ENCODE measurements at regions not wholly inside any gene's neighbourhood (a gene's known extent, or its start where the extent isn't known, plus 50 kb on each side); places are given as distances from the start of the nearest gene placed in this dataset.

DNA sequence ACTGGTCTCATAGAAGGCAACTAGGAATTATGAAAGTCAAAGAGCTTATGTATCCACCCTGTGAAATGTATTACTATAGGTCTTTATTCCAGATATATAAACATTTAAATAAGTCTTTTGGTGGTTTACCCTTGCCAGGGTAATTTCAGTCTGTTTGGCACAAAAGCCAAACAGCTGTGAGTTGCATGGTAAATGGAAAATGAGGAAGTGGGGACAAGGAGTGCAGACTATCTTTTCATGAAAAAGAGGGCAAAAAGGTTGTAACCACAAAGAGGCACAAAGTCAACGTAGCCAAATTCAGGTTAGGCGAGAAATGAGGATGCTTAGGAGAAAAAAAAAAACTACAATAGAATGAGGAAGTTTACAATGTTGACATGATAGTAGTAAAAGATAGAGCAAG, 492.3 kb upstream of the PRMT6 start:
- H3K27me3 Mint-ChIP-seq (ENCODE audit: low read depth) = no peaks in the 10 kb centered on the region
- peaks cover 27% of the 10 kb centered on the region for H3K9me3 Mint-ChIP-seq
- H3K4me3 Mint-ChIP-seq = no peak overlapping the region
- H3K36me3 Mint-ChIP-seq (ENCODE audit: low read depth) = no peaks in the 10 kb centered on the region
- DNase-seq (ENCODE audit: low spot score) = no peak
- no peaks in the 10 kb centered on the region for H3K4me1 Mint-ChIP-seq (ENCODE audit: low read depth)
- H3K27ac Mint-ChIP-seq = no peak overlapping the region

DNA sequence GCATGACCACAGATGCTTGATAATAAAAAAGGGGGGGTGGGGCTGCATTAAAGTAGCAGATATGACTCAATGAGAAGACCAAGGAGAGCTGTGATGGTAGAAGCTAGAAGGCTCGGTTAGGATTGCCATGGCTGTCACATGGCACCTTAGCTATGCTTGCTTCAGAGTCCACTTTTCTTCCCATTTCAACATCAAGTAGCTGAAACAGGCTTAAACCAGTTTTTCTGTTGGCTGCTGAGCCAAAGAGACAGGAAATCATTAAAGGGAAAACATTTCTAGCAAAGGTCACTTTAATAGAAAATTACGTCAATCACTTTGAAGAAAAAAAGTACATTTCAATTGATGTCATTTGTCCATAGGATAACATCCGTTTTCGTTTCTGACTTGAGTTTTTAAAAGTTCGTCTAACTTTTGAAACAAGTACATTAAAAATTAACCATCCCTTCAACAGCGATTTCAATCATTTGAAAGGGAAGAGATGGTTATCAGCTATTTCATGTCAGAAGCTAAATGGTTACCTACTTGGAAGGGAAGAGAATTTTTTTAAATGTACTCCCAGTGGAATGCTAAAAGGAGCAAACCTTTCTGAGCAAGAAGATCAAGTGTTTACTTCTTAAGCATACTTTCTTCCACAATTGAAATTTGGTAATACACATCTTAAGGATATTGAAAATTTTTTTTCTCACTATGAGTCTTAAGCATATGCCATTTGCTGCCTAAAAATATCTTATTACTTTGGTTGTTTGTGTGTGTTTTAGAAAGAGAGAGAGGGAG, 488.1 kb upstream of the PRMT6 start:
- Mint-ChIP-seq H3K9me3 (peaks cover 16% of the 10 kb centered on the region), H3K36me3 (ENCODE audit: low read depth) (no peaks in the 10 kb centered on the region), H3K27me3 (ENCODE audit: low read depth) (no peaks in the 10 kb centered on the region), H3K4me3 (no peak overlapping the region), H3K27ac (no peak overlapping the region), H3K4me1 (ENCODE audit: low read depth) (no peaks in the 10 kb centered on the region)
- no peak for DNase-seq (ENCODE audit: low spot score)

DNA sequence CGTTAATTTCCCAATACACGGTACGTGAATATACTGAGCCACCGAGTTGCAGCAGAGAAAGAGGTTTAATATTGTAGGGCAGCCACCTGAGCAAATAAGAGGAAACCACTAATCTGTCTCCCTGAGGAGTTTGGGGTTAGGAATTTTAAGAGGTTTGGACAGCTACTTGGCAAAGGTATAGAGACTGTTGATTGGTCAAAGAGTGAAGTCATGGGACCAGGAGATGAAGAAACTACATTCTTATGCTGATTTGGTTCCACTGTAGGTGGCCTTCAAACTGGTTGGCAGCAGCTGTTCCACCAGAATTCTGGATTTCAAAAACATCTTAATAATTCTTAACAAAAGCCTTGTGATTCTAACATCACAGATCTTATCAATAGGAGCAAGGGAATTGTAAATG, 485.4 kb upstream of the PRMT6 start:
- Mint-ChIP-seq H3K9me3 (peaks cover 9% of the 10 kb centered on the region), H3K4me1 (ENCODE audit: low read depth) (no peaks in the 10 kb centered on the region), H3K27ac (no peak overlapping the region), H3K36me3 (ENCODE audit: low read depth) (no peaks in the 10 kb centered on the region), H3K27me3 (ENCODE audit: low read depth) (no peaks in the 10 kb centered on the region), H3K4me3 (no peak overlapping the region)
- DNase-seq (ENCODE audit: low spot score) = no peak

DNA sequence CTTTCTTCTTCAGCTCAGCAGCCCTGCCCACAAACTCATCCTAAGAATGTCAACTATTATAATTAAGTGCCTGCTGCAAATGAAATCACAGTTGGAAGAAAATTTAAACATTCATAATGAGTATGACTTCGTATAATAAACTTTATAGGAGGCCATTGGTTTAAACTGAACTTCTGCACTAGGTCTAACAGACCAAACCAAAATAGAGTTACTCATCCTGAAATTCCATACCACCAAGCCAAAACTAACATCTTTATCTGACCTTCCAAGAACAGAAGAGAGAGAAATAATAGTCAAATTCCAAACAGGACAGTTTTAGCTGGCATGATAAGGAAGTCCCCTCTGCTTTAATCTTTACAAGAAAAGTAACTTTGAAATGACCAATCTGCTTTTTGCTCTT, 472.4 kb upstream of the PRMT6 start:
- no peak overlapping the region for H3K27ac Mint-ChIP-seq
- no peak overlapping the region for H3K4me3 Mint-ChIP-seq
- H3K36me3 Mint-ChIP-seq (ENCODE audit: low read depth) = no peaks in the 10 kb centered on the region
- no peaks in the 10 kb centered on the region for H3K4me1 Mint-ChIP-seq (ENCODE audit: low read depth)
- DNase-seq (ENCODE audit: low spot score) = no peak
- H3K9me3 Mint-ChIP-seq = peaks cover 31% of the 10 kb centered on the region
- no peaks in the 10 kb centered on the region for H3K27me3 Mint-ChIP-seq (ENCODE audit: low read depth)

DNA sequence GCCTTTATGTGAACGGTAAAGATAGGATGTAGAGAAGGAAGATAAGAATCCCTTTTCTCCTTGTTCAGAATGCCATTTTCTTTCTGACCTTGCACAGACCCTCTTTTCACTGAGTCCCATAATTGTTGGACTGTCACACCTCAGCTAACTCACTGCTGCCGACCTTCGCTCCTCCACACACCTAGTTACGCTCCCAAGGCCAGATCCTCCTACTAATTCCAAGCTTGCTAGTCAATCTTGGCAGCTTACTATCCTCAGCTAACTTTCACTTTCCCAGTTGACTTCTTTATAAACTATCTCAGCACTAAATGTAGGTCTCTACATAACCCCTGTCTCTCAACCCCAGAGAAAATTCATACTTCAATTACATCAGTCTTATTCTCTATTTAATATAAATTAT, 471.8 kb upstream of the PRMT6 start:
- no peaks in the 10 kb centered on the region for H3K27me3 Mint-ChIP-seq (ENCODE audit: low read depth)
- no peak for DNase-seq (ENCODE audit: low spot score)
- H3K4me1 Mint-ChIP-seq (ENCODE audit: low read depth) = no peaks in the 10 kb centered on the region
- peaks cover 27% of the 10 kb centered on the region for H3K9me3 Mint-ChIP-seq
- H3K4me3 Mint-ChIP-seq = no peak overlapping the region
- H3K36me3 Mint-ChIP-seq (ENCODE audit: low read depth) = no peaks in the 10 kb centered on the region
- H3K27ac Mint-ChIP-seq = no peak overlapping the region

DNA sequence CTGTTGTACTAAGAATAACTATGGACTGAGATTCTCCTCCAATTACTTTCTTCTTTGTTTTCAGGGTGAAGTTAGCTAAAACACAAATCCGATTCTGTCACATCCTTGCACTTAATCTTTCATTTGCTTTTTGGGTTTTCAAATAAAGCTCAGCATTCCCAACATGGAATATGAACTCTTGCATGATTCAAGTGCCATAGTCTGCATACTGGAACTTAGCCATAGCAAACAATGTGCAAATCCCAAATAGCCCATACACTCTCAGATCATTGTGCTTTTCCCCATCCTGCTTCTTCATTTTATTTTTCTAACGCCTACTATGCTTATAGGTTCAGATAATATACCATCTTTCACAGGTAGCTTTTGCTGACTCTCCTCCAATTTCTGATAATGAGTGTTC, 455.8 kb upstream of the PRMT6 start:
- no peaks in the 10 kb centered on the region for H3K36me3 Mint-ChIP-seq (ENCODE audit: low read depth)

DNA sequence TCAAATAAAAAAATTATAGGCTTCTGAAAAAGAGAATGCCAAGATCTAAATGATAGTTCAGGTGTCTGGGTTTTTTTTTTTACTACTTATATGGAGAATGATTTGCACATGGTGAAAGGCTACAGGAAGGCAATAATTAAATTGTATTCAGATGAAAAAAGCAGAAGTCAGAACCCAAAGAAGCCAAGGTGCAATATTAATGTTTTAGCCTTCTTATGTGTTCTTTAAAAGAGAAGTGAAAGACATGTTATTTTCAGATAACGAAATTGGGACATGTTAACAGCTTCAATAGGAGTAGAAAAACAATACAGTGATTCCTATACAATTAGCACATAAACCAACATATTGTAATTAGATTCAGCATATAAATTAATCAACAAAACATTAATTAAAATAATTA, 452.9 kb upstream of the PRMT6 start:
- Mint-ChIP-seq H3K9me3 (peaks cover 7% of the 10 kb centered on the region), H3K27me3 (ENCODE audit: low read depth) (no peaks in the 10 kb centered on the region), H3K4me3 (no peak overlapping the region), H3K4me1 (ENCODE audit: low read depth) (no peaks in the 10 kb centered on the region), H3K36me3 (ENCODE audit: low read depth) (no peaks in the 10 kb centered on the region), H3K27ac (no peak overlapping the region)
- no peak for DNase-seq (ENCODE audit: low spot score)

More for the DNA sequence above, 455.8 kb upstream of the PRMT6 start:
- no peak for DNase-seq (ENCODE audit: low spot score)
- Mint-ChIP-seq H3K4me1 (ENCODE audit: low read depth) (no peaks in the 10 kb centered on the region), H3K9me3 (peaks cover 7% of the 10 kb centered on the region), H3K4me3 (no peak overlapping the region), H3K27ac (no peak overlapping the region), H3K27me3 (ENCODE audit: low read depth) (no peaks in the 10 kb centered on the region)

DNA sequence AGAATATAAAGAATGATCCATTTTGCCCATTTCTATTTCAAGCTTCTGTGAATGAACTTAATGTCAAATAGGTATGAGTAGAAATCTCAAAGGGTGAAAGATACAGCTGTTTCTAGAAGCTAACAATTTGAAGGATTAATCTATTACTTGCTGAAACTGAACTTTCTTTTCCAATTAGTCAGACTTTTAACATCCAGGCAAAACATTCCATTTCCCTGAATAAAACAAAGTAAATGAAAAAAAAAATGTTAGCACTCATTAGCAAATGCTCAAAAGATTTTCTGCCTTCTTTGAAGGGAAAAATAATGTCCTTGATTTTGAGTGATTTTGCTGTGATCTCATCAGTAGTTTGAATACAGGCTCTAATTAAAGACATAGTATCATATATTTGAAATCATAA, 447.6 kb upstream of the PRMT6 start:
- peaks cover 13% of the 10 kb centered on the region for H3K9me3 Mint-ChIP-seq
- H3K4me3 Mint-ChIP-seq = no peak overlapping the region
- no peak overlapping the region for H3K27ac Mint-ChIP-seq
- DNase-seq (ENCODE audit: low spot score) = no peak
- no peaks in the 10 kb centered on the region for H3K36me3 Mint-ChIP-seq (ENCODE audit: low read depth)
- H3K27me3 Mint-ChIP-seq (ENCODE audit: low read depth) = no peaks in the 10 kb centered on the region
- no peaks in the 10 kb centered on the region for H3K4me1 Mint-ChIP-seq (ENCODE audit: low read depth)

DNA sequence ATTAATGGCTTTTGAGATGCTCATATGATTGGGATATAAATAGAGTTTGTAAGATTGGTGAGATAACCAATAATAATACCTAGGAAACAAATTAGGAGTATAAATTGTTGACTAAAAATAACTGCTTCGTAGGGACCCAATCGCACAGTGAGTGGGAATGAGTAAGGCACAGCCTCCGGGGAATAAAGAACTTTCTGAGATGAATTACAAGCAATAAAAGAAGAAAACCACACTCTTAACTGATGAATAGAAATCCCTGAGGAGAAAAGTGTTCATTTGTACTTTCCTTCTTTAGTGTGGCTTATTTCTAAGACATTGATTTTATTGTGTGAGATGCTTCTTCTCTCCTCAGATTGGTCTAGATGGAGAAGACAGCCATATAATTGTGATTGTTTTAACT, 443.4 kb upstream of the PRMT6 start:
- DNase-seq (ENCODE audit: low spot score) = no peak
- Mint-ChIP-seq H3K9me3 (peaks cover 5% of the 10 kb centered on the region), H3K27me3 (ENCODE audit: low read depth) (no peaks in the 10 kb centered on the region), H3K36me3 (ENCODE audit: low read depth) (no peaks in the 10 kb centered on the region), H3K4me3 (no peak overlapping the region), H3K4me1 (ENCODE audit: low read depth) (no peaks in the 10 kb centered on the region), H3K27ac (no peak overlapping the region)

DNA sequence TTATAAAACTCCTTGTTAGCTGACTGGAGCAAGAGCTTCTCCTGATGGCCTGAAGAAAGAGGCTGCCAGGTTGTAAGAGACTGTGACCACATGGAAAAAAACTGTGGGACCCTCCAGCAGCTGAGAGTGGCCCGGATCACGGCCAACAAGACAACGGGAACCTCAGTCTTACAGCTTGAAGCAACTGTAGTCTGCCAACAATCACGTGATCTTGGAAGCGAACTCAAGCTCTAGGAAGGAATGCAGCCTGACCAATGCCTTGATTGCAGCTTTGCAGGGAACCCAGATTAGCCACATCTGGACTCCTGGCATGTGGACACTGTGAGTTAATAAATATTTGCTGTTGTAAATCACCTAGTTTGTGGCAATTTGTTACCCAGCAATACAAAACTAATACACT, 442.6 kb upstream of the PRMT6 start:
- DNase-seq (ENCODE audit: low spot score) = no peak

DNA sequence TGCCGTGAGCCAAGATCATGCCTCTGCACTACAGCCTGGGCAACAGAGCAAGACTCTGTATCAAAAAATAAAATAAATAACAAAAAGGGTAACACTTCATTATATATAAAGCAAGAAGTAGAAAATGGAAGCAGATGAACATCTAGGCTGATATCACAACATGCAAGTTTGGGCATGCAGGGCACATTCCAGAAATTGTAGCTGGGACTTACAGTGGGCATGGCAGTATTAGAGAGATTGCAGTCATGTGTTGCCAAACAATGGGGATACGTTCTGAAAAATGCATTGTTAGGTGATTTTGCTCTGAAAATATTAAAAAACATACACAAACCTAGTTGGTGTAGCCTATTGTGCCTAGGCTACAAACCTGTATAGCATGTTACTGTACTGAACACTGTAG, 441.0 kb upstream of the PRMT6 start:
- peaks cover 6% of the 10 kb centered on the region for H3K9me3 Mint-ChIP-seq
- no peaks in the 10 kb centered on the region for H3K27me3 Mint-ChIP-seq (ENCODE audit: low read depth)
- no peak overlapping the region for H3K27ac Mint-ChIP-seq
- no peaks in the 10 kb centered on the region for H3K4me1 Mint-ChIP-seq (ENCODE audit: low read depth)
- H3K36me3 Mint-ChIP-seq (ENCODE audit: low read depth) = no peaks in the 10 kb centered on the region
- no peak for DNase-seq (ENCODE audit: low spot score)
- no peak overlapping the region for H3K4me3 Mint-ChIP-seq

More for the DNA sequence above, 442.6 kb upstream of the PRMT6 start:
- Mint-ChIP-seq H3K9me3 (peaks cover 9% of the 10 kb centered on the region), H3K36me3 (ENCODE audit: low read depth) (no peaks in the 10 kb centered on the region), H3K27ac (no peak overlapping the region), H3K4me3 (no peak overlapping the region), H3K4me1 (ENCODE audit: low read depth) (no peaks in the 10 kb centered on the region), H3K27me3 (ENCODE audit: low read depth) (no peaks in the 10 kb centered on the region)

DNA sequence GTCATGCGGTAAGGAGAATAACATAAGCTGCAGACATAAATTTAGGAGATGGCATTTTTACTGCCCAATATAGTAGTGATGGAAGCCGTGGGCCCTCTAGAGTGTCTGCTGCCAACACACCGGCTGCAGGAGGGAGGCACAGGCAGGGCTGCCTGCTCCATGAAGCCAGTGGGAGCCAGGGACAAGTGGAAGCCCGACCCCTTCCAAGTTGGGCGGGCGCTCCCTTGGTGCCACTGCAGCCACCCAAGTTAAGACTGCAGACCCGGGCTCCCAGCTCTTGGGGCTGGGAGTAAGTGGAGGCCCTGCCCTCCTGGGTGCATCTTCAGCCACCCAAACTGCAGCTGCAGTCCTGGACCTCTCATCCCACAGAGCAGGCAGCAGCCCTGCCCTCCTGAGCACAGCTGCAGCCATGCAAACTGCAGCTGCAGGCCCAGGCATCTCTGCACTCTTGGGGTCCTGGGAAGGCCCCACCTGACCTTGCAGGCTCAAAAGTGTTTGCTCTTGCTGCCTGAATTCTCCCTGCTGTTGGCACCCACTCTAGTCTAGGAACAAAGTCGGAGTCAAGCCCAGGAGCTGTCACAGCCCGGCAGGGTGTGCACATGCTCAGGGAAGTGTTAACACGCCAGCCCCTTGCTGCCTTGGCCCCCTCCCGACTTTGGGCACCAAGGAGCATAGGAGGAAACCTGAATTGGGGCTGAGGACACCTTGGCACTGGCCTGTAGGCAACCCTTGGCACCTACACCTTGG, 437.2 kb upstream of the PRMT6 start:
- Mint-ChIP-seq H3K27me3 (ENCODE audit: low read depth) (no peaks in the 10 kb centered on the region), H3K4me3 (no peak overlapping the region), H3K27ac (no peak overlapping the region), H3K4me1 (ENCODE audit: low read depth) (no peaks in the 10 kb centered on the region), H3K36me3 (ENCODE audit: low read depth) (no peaks in the 10 kb centered on the region), H3K9me3 (peaks cover 8% of the 10 kb centered on the region)
- no peak for DNase-seq (ENCODE audit: low spot score)

DNA sequence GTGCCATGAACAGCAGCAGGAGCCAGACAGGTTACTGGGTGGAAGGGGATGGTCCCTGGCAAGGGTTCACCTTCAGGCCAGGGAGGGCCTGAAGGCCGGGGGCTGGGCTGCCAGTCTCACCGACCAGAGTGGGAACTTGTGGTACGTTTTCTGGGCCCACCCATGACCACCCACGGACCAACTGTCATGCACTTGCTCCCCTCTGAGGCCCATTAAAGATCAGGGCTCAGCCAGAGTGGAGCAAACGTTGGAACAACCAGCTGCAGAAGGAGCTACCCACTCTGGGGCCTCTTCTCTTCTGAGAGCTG, 436.7 kb upstream of the PRMT6 start:
- no peaks in the 10 kb centered on the region for H3K27me3 Mint-ChIP-seq (ENCODE audit: low read depth)

DNA sequence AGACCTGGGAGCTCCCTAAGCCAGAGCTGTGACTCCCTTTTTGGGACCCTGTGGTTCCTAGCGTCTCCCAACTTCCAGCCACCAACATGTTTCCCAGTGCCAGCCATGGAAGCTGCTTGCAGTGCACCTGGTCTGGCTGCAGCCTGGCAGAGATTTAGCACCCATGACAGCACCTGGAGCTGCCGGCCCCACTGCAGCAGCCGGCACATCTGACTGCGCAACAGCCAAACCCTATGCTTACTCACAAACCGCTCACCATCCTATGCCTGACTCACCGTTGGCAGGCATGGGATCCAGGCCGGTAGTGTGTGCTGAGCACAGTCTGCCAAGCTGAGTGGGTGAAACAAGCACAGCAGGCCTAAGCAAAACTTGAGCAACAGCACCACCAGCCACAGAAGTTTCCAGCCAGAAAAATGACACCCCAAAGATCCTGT, 435.9 kb upstream of the PRMT6 start:
- Mint-ChIP-seq H3K36me3 (ENCODE audit: low read depth) (no peaks in the 10 kb centered on the region), H3K9me3 (peaks cover 13% of the 10 kb centered on the region), H3K27ac (no peak overlapping the region), H3K27me3 (ENCODE audit: low read depth) (no peaks in the 10 kb centered on the region), H3K4me1 (ENCODE audit: low read depth) (no peaks in the 10 kb centered on the region), H3K4me3 (no peak overlapping the region)
- DNase-seq (ENCODE audit: low spot score) = no peak

More for the DNA sequence above, 436.7 kb upstream of the PRMT6 start:
- Mint-ChIP-seq H3K4me3 (no peak overlapping the region), H3K9me3 (peaks cover 8% of the 10 kb centered on the region), H3K36me3 (ENCODE audit: low read depth) (no peaks in the 10 kb centered on the region), H3K4me1 (ENCODE audit: low read depth) (no peaks in the 10 kb centered on the region), H3K27ac (no peak overlapping the region)
- DNase-seq (ENCODE audit: low spot score) = no peak

DNA sequence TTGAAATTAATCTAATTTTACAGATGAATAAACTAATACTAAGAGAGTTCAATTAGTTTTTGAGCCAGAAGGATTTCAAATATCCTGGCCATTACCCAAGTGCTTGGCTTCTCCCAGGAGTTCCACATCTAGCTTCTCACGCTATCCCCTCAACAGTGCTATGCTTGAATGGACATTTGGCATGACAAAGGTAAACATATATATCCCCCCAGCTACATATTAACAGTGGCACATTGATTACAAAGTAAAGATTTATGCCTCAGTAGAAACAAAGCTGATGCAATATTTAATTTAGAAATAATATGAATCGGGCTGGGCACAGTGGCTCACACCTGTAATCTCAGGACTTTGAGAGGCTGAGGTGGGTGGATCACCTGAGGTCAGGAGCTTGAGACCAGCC, 434.6 kb upstream of the PRMT6 start:
- H3K27me3 Mint-ChIP-seq (ENCODE audit: low read depth) = no peaks in the 10 kb centered on the region
- no peak overlapping the region for H3K27ac Mint-ChIP-seq
- peaks cover 24% of the 10 kb centered on the region for H3K9me3 Mint-ChIP-seq
- H3K4me3 Mint-ChIP-seq = no peak overlapping the region
- DNase-seq (ENCODE audit: low spot score) = no peak
- H3K36me3 Mint-ChIP-seq (ENCODE audit: low read depth) = no peaks in the 10 kb centered on the region
- no peaks in the 10 kb centered on the region for H3K4me1 Mint-ChIP-seq (ENCODE audit: low read depth)

Measured in T-helper 2 cell treated with Interferon-gamma antibody and Interleukin-4, amounts not matched to agents 5 μg/mL and 100 μg/mL, for 36 hours (primary cell).